ENCODE measurements at regions not wholly inside any gene's neighbourhood (a gene's known extent, or its start where the extent isn't known, plus 50 kb on each side); places are given as distances from the start of the nearest gene placed in this dataset.

GRCh38 chr20:40087496-40087895 lies 601.5 kb downstream of the MAFB start:
- POLR2A ChIA-PET, result no interaction called here
- Histone ChIP-seq H3K4me3 (ENCODE audit: low read depth, low read length) (no peak overlapping the region), H3K4me1 (ENCODE audit: control insufficient read depth, insufficient read depth, low read length) (no peaks in the 10 kb centered on the region), H3K36me3 (ENCODE audit: control insufficient read depth in 2 of 2, insufficient read depth in 1 of 2, low read length in 2 of 2) (no peaks in the 10 kb centered on the region), H3K9me3 (ENCODE audit: control insufficient read depth, insufficient read depth, low read depth, low read length) (no peaks in the 10 kb centered on the region), H3K27ac (ENCODE audit: extremely low read depth, low read depth, low read length) (no peak overlapping the region)
- CTCF ChIA-PET, result no interaction called here
- no peak for TF ChIP-seq GFI1B (tag by site-specific recombination; IDR thresholded peaks at IDR 0.05)
- TF ChIP-seq ZNF19 (tag by site-specific recombination; IDR thresholded peaks at IDR 0.05; ENCODE audit: low read depth), result no peak
- no peak for TF ChIP-seq SALL2 (tag by site-specific recombination; IDR thresholded peaks at IDR 0.05; ENCODE audit: borderline replicate concordance)

GRCh38 chr20:40085513-40085912 lies 603.5 kb downstream of the MAFB start:
- no peak overlapping the region for H3K27ac ChIP-seq (ENCODE audit: extremely low read depth, low read depth, low read length)
- no peaks in the 10 kb centered on the region for H3K36me3 ChIP-seq (ENCODE audit: control insufficient read depth in 2 of 2, insufficient read depth in 1 of 2, low read length in 2 of 2)
- H3K4me3 ChIP-seq (ENCODE audit: low read depth, low read length), result no peak overlapping the region
- H3K4me1 ChIP-seq (ENCODE audit: control insufficient read depth, insufficient read depth, low read length), result no peaks in the 10 kb centered on the region
- no peaks in the 10 kb centered on the region for H3K9me3 ChIP-seq (ENCODE audit: control insufficient read depth, insufficient read depth, low read depth, low read length)
- no peak for TF ChIP-seq ZSCAN4 (tag by site-specific recombination; IDR thresholded peaks at IDR 0.05)
- TF ChIP-seq ZFP3 (tag by site-specific recombination; IDR thresholded peaks at IDR 0.05; ENCODE audit: low read depth), result no peak
- TF ChIP-seq ZSCAN30 (tag by site-specific recombination; IDR thresholded peaks at IDR 0.05), result no peak
- TF ChIP-seq SP3 (tag by site-specific recombination; IDR thresholded peaks at IDR 0.05), result no peak
- TF ChIP-seq ZNF140 (tag by site-specific recombination; IDR thresholded peaks at IDR 0.05), result no peak
- TF ChIP-seq ZNF398 (tag by site-specific recombination; IDR thresholded peaks at IDR 0.05), result no peak
- no peak for TF ChIP-seq ZNF23 (tag by site-specific recombination; IDR thresholded peaks at IDR 0.05; ENCODE audit: borderline replicate concordance)
- TF ChIP-seq ZNF639 (tag by site-specific recombination; IDR thresholded peaks at IDR 0.05), result no peak
- TF ChIP-seq ZBTB7A (tag by site-specific recombination; IDR thresholded peaks at IDR 0.05; ENCODE audit: low read depth), result no peak
- no peak for TF ChIP-seq ZBTB8A (tag by site-specific recombination; IDR thresholded peaks at IDR 0.05)
- no peak for TF ChIP-seq ZNF146 (tag by site-specific recombination; IDR thresholded peaks at IDR 0.05)
- TF ChIP-seq KLF10 (tag by site-specific recombination; IDR thresholded peaks at IDR 0.05), result no peak
- TF ChIP-seq GLI2 (tag by site-specific recombination; IDR thresholded peaks at IDR 0.05; ENCODE audit: borderline replicate concordance, low read depth), result no peak
- no peak for TF ChIP-seq ZNF416 (tag by site-specific recombination; IDR thresholded peaks at IDR 0.05)
- POLR2A ChIA-PET, result no interaction called here
- CTCF ChIA-PET, result no interaction called here

- Histone ChIP-seq H3K27ac (ENCODE audit: extremely low read depth, low read depth, low read length) (no peak overlapping the region), H3K36me3 (ENCODE audit: control insufficient read depth in 2 of 2, insufficient read depth in 1 of 2, low read length in 2 of 2) (no peaks in the 10 kb centered on the region), H3K4me1 (ENCODE audit: control insufficient read depth, insufficient read depth, low read length) (no peaks in the 10 kb centered on the region), H3K4me3 (ENCODE audit: low read depth, low read length) (no peak overlapping the region), H3K9me3 (ENCODE audit: control insufficient read depth, insufficient read depth, low read depth, low read length) (no peaks in the 10 kb centered on the region)
- ChIA-PET CTCF (no interaction called here), POLR2A (no interaction called here)
- TF ChIP-seq ZBTB10 (tag by site-specific recombination; IDR thresholded peaks at IDR 0.05) (no peak), ZNF660 (tag by site-specific recombination; IDR thresholded peaks at IDR 0.05) (no peak), ZNF280D (tag by site-specific recombination; IDR thresholded peaks at IDR 0.05) (no peak), ZSCAN4 (tag by site-specific recombination; IDR thresholded peaks at IDR 0.05) (no peak), ZNF560 (tag by site-specific recombination; IDR thresholded peaks at IDR 0.05; ENCODE audit: borderline replicate concordance) (no peak)
Measured at GRCh38 chr20:40082436-40082835, 606.6 kb downstream of the MAFB start.

All from HEK293 (cell line).